T-helper 2 cell treated with Interferon-gamma antibody and Interleukin-4, amounts not matched to agents 100 ng/mL and 5 ng/mL, for 36 hours (primary cell): ENCODE measurements at regions not wholly inside any gene's neighbourhood (a gene's known extent, or its start where the extent isn't known, plus 50 kb on each side); places are given as distances from the start of the nearest gene placed in this dataset.
"Not testable (repeated sequence)": the region's sequence is repeated elsewhere in the genome, so short reads cannot be mapped to it uniquely, and the experiment has no call there.

ENCODE experiments used
- intact Hi-C: fragments of 100-400 bp; cut with micrococcal nuclease; formaldehyde crosslinking; loops from one replicate; pipeline ENCODE4 v1.15.1; 2023

- intact Hi-C loops = no loop called here
These were observed 487.1 kb downstream of the PLOD2 start for GRCh38 chr3:145673838-145674237.

GRCh38 chr3:145678401-145678800 lies 482.6 kb downstream of the PLOD2 start:
- intact Hi-C loops = no loop called here

- intact Hi-C loops = no loop called here
These were observed 479.8 kb downstream of the PLOD2 start for GRCh38 chr3:145681181-145681580.

- intact Hi-C loops = not testable (repeated sequence)
These were observed 473.0 kb downstream of the PLOD2 start for GRCh38 chr3:145687978-145688377.

- intact Hi-C loops = no loop called here
These were observed 468.2 kb downstream of the PLOD2 start for GRCh38 chr3:145692751-145693150.

- intact Hi-C loops = no loop called here
These were observed 465.0 kb downstream of the PLOD2 start for GRCh38 chr3:145696011-145696410.

GRCh38 chr3:145698250-145698649 lies 462.7 kb downstream of the PLOD2 start:
- intact Hi-C loops = no loop called here

- intact Hi-C loops = no loop called here
These were observed 462.2 kb downstream of the PLOD2 start for GRCh38 chr3:145698749-145699148.

GRCh38 chr3:145704020-145704419 lies 457.0 kb downstream of the PLOD2 start:
- intact Hi-C loops = no loop called here

GRCh38 chr3:145709779-145710178 lies 451.2 kb downstream of the PLOD2 start:
- intact Hi-C loops = not testable (repeated sequence)

GRCh38 chr3:145716519-145716918 lies 444.5 kb downstream of the PLOD2 start:
- intact Hi-C loops = no loop called here

- intact Hi-C loops = no loop called here
These were observed 441.9 kb downstream of the PLOD2 start for GRCh38 chr3:145719114-145719513.

- intact Hi-C loops = no loop called here
These were observed 439.6 kb downstream of the PLOD2 start for GRCh38 chr3:145721273-145721805.

- intact Hi-C loops = no loop called here
These were observed 439.2 kb downstream of the PLOD2 start for GRCh38 chr3:145721815-145722214.

GRCh38 chr3:145727476-145727875 lies 433.5 kb downstream of the PLOD2 start:
- intact Hi-C loops = no loop called here

- intact Hi-C loops = no loop called here
These were observed 425.4 kb downstream of the PLOD2 start for GRCh38 chr3:145735631-145736030.

GRCh38 chr3:145737952-145738351 lies 423.0 kb downstream of the PLOD2 start:
- intact Hi-C loops = no loop called here

GRCh38 chr3:145739926-145740325 lies 421.1 kb downstream of the PLOD2 start:
- intact Hi-C loops = no loop called here

GRCh38 chr3:145750657-145751056 lies 410.3 kb downstream of the PLOD2 start:
- intact Hi-C loops = no loop called here

GRCh38 chr3:145752576-145752975 lies 408.4 kb downstream of the PLOD2 start:
- intact Hi-C loops = no loop called here

- intact Hi-C loops = no loop called here
These were observed 406.2 kb downstream of the PLOD2 start for GRCh38 chr3:145754605-145755289.

GRCh38 chr3:145760036-145760435 lies 400.9 kb downstream of the PLOD2 start:
- intact Hi-C loops = no loop called here

- intact Hi-C loops = no loop called here
These were observed 393.1 kb downstream of the PLOD2 start for GRCh38 chr3:145767909-145768308.
